Trophoblast cell (in vitro differentiated cells and primary cell): ENCODE measurements at regions not wholly inside any gene's neighbourhood (a gene's known extent, or its start where the extent isn't known, plus 50 kb on each side); places are given as distances from the start of the nearest gene placed in this dataset.
"Not testable (repeated sequence)": the region's sequence is repeated elsewhere in the genome, so short reads cannot be mapped to it uniquely, and the experiment has no call there.

ENCODE experiments used
- DNase-seq, 2 donors: peaks; one replicate each; pipeline ENCODE4 v3.0.0-alpha.2; 2016
- H2AFZ ChIP-seq: 2 replicates; pipeline ENCODE4 v1.6.1; 2013; ENCODE audit warnings: low read length, moderate library complexity, mild to moderate bottlenecking; ENCODE audit not compliant: insufficient read depth, poor library complexity
- H2AK5ac ChIP-seq: 2 replicates; pipeline ENCODE4 v1.6.1; 2013; ENCODE audit warnings: mild to moderate bottlenecking, low read length
- H2BK120ac ChIP-seq: 2 replicates; pipeline ENCODE4 v1.6.1; 2013; ENCODE audit warnings: low read length, mild to moderate bottlenecking, moderate library complexity; ENCODE audit not compliant: insufficient read depth, poor library complexity
- H2BK12ac ChIP-seq: 2 replicates; pipeline ENCODE4 v1.6.1; 2013; ENCODE audit warnings: mild to moderate bottlenecking, low read length, moderate library complexity
- H2BK5ac ChIP-seq: 2 replicates; pipeline ENCODE4 v1.6.1; 2013; ENCODE audit warnings: low read length, low read depth, moderate library complexity, mild to moderate bottlenecking; ENCODE audit not compliant: poor library complexity
- H3K14ac ChIP-seq: 2 replicates; pipeline ENCODE4 v1.6.1; 2013; ENCODE audit warnings: mild to moderate bottlenecking, low read length
- H3K18ac ChIP-seq: 2 replicates; pipeline ENCODE4 v1.6.1; 2013; ENCODE audit warnings: mild to moderate bottlenecking, low read length
- H3K23ac ChIP-seq: 2 replicates; pipeline ENCODE4 v1.6.1; 2013; ENCODE audit warnings: low read length
- H3K27ac ChIP-seq: 2 replicates; pipeline ENCODE4 v1.5.1; 2013; ENCODE audit warnings: low read depth, mild to moderate bottlenecking, inconsistent platforms, low read length, moderate library complexity
- H3K27me3 ChIP-seq: 2 replicates; pipeline ENCODE4 v1.6.1; 2013; ENCODE audit warnings: inconsistent platforms, mild to moderate bottlenecking, low read length, moderate library complexity; ENCODE audit not compliant: insufficient read depth
- H3K36me3 ChIP-seq, 2 experiments: 1 replicate in 1 of 2; 2 replicates in 1 of 2; pipeline ENCODE4 v1.6.1; 2013; ENCODE audit warnings: low read length in 2 of 2, mild to moderate bottlenecking in 2 of 2, moderate library complexity in 1 of 2; ENCODE audit not compliant: insufficient read depth in 2 of 2, control insufficient read depth in 1 of 2
- H3K4ac ChIP-seq: 2 replicates; pipeline ENCODE4 v1.6.1; 2013; ENCODE audit warnings: low read depth, mild to moderate bottlenecking, low read length, moderate library complexity
- H3K4me1 ChIP-seq, 2 experiments: 1 replicate in 1 of 2; 2 replicates in 1 of 2; pipeline ENCODE4 v1.6.1; 2013; ENCODE audit warnings: low read length in 2 of 2, mild to moderate bottlenecking in 2 of 2, moderate library complexity in 1 of 2; ENCODE audit not compliant: insufficient read depth in 2 of 2, control insufficient read depth in 1 of 2
- H3K4me2 ChIP-seq: 2 replicates; pipeline ENCODE4 v1.6.1; 2013; ENCODE audit warnings: inconsistent platforms, mild to moderate bottlenecking, low read length, moderate library complexity
- H3K4me3 ChIP-seq: 2 replicates; pipeline ENCODE4 v1.5.1; 2013; ENCODE audit warnings: mild to moderate bottlenecking, low read depth, low read length, inconsistent platforms
- H3K79me1 ChIP-seq: one replicate; pipeline ENCODE4 v1.6.1; 2013; ENCODE audit warnings: low read length
- H3K79me2 ChIP-seq: 2 replicates; pipeline ENCODE4 v1.6.1; 2013; ENCODE audit warnings: low read length, mild to moderate bottlenecking; ENCODE audit not compliant: control insufficient read depth, insufficient read depth, poor library complexity
- H3K9ac ChIP-seq: 2 replicates; pipeline ENCODE4 v1.6.1; 2013; ENCODE audit warnings: mild to moderate bottlenecking, low read length
- H3K9me3 ChIP-seq: 2 replicates; pipeline ENCODE4 v1.6.1; 2013; ENCODE audit warnings: low read depth, mild to moderate bottlenecking, control low read depth, inconsistent platforms, low read length; ENCODE audit not compliant: insufficient read depth
- H4K12ac ChIP-seq: 2 replicates; pipeline ENCODE4 v1.6.1; 2013; ENCODE audit warnings: low read depth, mild to moderate bottlenecking, low read length, moderate library complexity
- H4K8ac ChIP-seq: 2 replicates; pipeline ENCODE4 v1.6.1; 2013; ENCODE audit warnings: low read depth, mild to moderate bottlenecking, low read length, moderate library complexity
- H4K91ac ChIP-seq: one replicate; pipeline ENCODE4 v1.6.1; 2013; ENCODE audit warnings: low read depth, mild to moderate bottlenecking, low read length, moderate library complexity
- WGBS: extraction: QIAGEN DNeasy Blood & Tissue Kit; methylation state at CpG from one replicate; pipeline ENCODE4 v1.1.7; 2013; ENCODE audit warnings: missing lambda C conversion rate; ENCODE audit not compliant: insufficient read length, insufficient coverage; ENCODE audit errors: extremely low coverage; 5-methylcytosine and 5-hydroxymethylcytosine counted together

DNA sequence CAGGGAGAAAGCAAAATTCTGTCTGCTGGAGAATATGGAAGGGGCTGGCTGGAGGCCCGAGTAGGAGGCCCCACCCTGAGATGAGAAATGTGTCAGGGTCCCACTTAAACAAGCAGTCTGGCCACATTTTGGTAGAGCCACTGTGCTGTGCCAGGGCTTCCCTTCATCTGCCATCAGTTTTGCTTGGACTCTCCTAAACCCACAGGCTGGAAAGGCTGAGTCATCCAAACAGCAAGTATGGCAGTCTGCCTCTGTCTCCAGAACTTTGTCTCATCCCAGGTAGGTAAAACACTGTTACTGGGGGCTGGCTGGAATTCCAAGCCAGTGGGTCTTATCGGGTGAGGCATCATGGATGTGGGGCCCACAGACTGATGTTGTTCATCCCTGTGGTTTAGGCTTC, 1390.6 kb downstream of the UQCRFS1 start:
- Histone ChIP-seq H4K8ac (no peak overlapping the region), H4K12ac (no peak overlapping the region), H2BK120ac (no peak overlapping the region), H3K36me3 (no peaks in the 10 kb centered on the region), H3K79me1 (no peaks in the 10 kb centered on the region), H3K4me3 (no peak overlapping the region), H4K91ac (no peak overlapping the region), H3K79me2 (no peaks in the 10 kb centered on the region), H3K18ac (no peak overlapping the region), H3K9me3 (peaks cover 15% of the 10 kb centered on the region), H3K27me3 (no peaks in the 10 kb centered on the region), H3K14ac (no peak overlapping the region), H3K27ac (no peak overlapping the region), H2BK5ac (no peak overlapping the region), H3K9ac (no peak overlapping the region), H3K23ac (no peak overlapping the region), H3K4ac (no peak overlapping the region), H2AFZ (no peak overlapping the region), H2BK12ac (no peak overlapping the region), H3K4me2 (no peak overlapping the region), H3K4me1 (no peaks in the 10 kb centered on the region), H2AK5ac (no peak overlapping the region)
- WGBS, result no CpG with 5 or more reads among the region's 2 CpGs
- DNase-seq, result no peak

DNA sequence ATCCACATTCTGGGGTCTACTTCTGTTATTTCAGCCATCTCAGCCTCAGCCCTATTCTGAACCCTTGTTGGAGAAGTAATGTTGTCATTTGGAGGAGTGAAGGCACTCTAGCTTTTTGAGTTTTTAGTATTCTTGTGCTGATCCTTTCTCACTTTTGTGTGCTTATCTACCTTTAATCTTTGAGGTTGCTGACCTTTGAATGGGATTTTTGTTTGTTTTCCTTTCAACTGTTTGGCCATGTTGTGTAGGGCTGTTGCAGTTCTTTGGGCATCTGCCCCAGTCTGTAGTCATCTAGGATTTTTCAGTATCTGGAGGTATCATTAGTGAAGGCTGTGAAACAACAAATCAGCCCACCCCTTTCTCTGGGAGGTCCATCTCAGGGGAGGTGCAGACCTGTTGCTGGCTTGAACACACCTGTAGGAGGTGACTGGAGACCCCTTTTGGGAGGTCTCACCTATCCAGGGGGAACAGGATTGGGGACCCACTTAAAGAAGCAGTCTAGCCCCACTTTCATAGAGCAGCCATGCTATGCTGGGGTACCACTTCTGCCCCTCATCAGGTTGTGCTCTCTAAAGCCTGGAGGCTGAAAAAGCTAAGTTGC, 1391.4 kb downstream of the UQCRFS1 start:
- Histone ChIP-seq H2AK5ac (no peak overlapping the region), H3K27me3 (no peaks in the 10 kb centered on the region), H2BK120ac (no peak overlapping the region), H3K4ac (no peak overlapping the region), H3K23ac (no peak overlapping the region), H3K9ac (no peak overlapping the region), H2BK12ac (no peak overlapping the region), H3K4me2 (no peak overlapping the region), H3K18ac (no peak overlapping the region), H3K14ac (no peak overlapping the region), H3K27ac (no peak overlapping the region), H3K4me3 (no peak overlapping the region), H2AFZ (no peak overlapping the region), H2BK5ac (no peak overlapping the region), H3K79me2 (no peaks in the 10 kb centered on the region), H4K12ac (no peak overlapping the region), H4K91ac (no peak overlapping the region), H3K9me3 (peaks cover 16% of the 10 kb centered on the region), H3K36me3 (no peaks in the 10 kb centered on the region), H3K79me1 (no peaks in the 10 kb centered on the region), H4K8ac (no peak overlapping the region), H3K4me1 (no peaks in the 10 kb centered on the region)
- no peak for DNase-seq

DNA sequence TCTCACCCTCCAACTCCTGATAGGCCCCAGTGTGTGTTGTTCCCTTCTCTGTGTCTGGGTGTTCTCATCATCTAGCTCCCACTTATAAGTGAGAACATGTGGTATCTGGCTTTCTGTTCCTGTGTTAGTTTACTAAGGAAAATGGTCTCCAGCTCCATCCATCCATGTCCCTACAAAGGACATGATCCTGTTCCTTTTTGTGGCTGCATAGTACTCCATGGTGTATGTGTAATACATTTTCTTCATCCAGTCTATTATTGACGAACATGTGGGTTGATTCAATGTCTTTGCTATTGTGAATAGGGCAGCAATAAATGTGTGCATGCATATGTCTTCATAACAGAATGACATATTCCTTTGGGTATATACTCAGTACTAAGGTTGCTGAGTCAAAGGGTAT, 1397.0 kb downstream of the UQCRFS1 start:
- Histone ChIP-seq H3K9me3 (peaks cover 12% of the 10 kb centered on the region), H3K9ac (no peak overlapping the region), H3K36me3 (no peaks in the 10 kb centered on the region), H3K14ac (no peak overlapping the region), H2BK12ac (no peak overlapping the region), H4K8ac (no peak overlapping the region), H4K12ac (no peak overlapping the region), H4K91ac (no peak overlapping the region), H3K27me3 (no peaks in the 10 kb centered on the region), H3K4me3 (no peak overlapping the region), H2BK120ac (no peak overlapping the region), H2AK5ac (no peak overlapping the region), H3K4me2 (no peak overlapping the region), H3K79me2 (no peaks in the 10 kb centered on the region), H2AFZ (no peak overlapping the region), H3K4me1 (no peaks in the 10 kb centered on the region), H3K27ac (no peak overlapping the region), H3K4ac (no peak overlapping the region), H3K23ac (no peak overlapping the region), H3K18ac (no peak overlapping the region), H2BK5ac (no peak overlapping the region), H3K79me1 (no peaks in the 10 kb centered on the region)
- WGBS, result no CpG with 5 or more reads among the region's 1 CpG
- no peak for DNase-seq

- WGBS, result no CpG with 5 or more reads among the region's 4 CpGs
- not testable (repeated sequence) for H3K4ac ChIP-seq, H4K91ac ChIP-seq, H2AK5ac ChIP-seq, H3K23ac ChIP-seq, H3K9ac ChIP-seq, H3K79me1 ChIP-seq, H3K14ac ChIP-seq, H4K12ac ChIP-seq, H2BK5ac ChIP-seq, H3K4me3 ChIP-seq, DNase-seq, H3K18ac ChIP-seq, H3K27me3 ChIP-seq, H2AFZ ChIP-seq, H4K8ac ChIP-seq, H3K36me3 ChIP-seq, H3K4me2 ChIP-seq, H3K27ac ChIP-seq, H2BK12ac ChIP-seq, H2BK120ac ChIP-seq, H3K79me2 ChIP-seq, H3K4me1 ChIP-seq
- H3K9me3 ChIP-seq, result peaks cover 12% of the 10 kb centered on the region
Observed at GRCh38 chr19:27814834-27815233, 1398.1 kb downstream of the UQCRFS1 start.
